ENCODE measurements at regions not wholly inside any gene's neighbourhood (a gene's known extent, or its start where the extent isn't known, plus 50 kb on each side); places are given as distances from the start of the nearest gene placed in this dataset.

GRCh38 chr5:93956006-93956405 is 214.6 kb upstream of the POU5F2 start:
- Histone ChIP-seq H3T11ph (ENCODE audit: low read length) (no peak overlapping the region), H3K4me1 (ENCODE audit: insufficient read depth, low read length) (no peaks in the 10 kb centered on the region), H3K14ac (ENCODE audit: insufficient read depth, low read length) (no peak overlapping the region), H3K9me3 (ENCODE audit: control insufficient read depth, low read depth, low read length) (no peaks in the 10 kb centered on the region), H2BK5ac (ENCODE audit: insufficient read length, low read length) (no peak overlapping the region), H4K91ac (ENCODE audit: insufficient read length, low read depth, low read length) (no peak overlapping the region), H3K4me2 (ENCODE audit: insufficient read depth, insufficient read length, low read length) (no peak overlapping the region), H3K9ac (ENCODE audit: extremely low read depth, insufficient read length, low read length) (no peak overlapping the region), H2AK5ac (ENCODE audit: insufficient read length, low read length) (no peak overlapping the region), H2BK12ac (ENCODE audit: insufficient read length, low read depth, low read length) (no peak overlapping the region), H3K79me2 (ENCODE audit: insufficient read depth, low read length) (no peaks in the 10 kb centered on the region), H3K18ac (ENCODE audit: insufficient read length, low read depth, low read length) (no peak overlapping the region), H2BK120ac (ENCODE audit: low read depth, low read length, poor library complexity, severe bottlenecking) (no peak overlapping the region), H2BK15ac (ENCODE audit: low read depth, low read length) (no peak overlapping the region), H3K27ac (ENCODE audit: insufficient read length, low read depth, low read length) (no peak overlapping the region), H3K4ac (ENCODE audit: low read depth, low read length) (no peak overlapping the region), H2AFZ (ENCODE audit: low read length) (no peak overlapping the region), H3K23ac (ENCODE audit: insufficient read length, low read depth, low read length) (no peak overlapping the region), H4K5ac (ENCODE audit: insufficient read length, low read depth, low read length) (no peak overlapping the region), H3K23me2 (ENCODE audit: insufficient read length, low read depth, low read length, poor library complexity, severe bottlenecking) (no peaks in the 10 kb centered on the region), H3K79me1 (ENCODE audit: insufficient read depth, low read depth, low read length, poor library complexity, severe bottlenecking) (no peaks in the 10 kb centered on the region), H2BK20ac (ENCODE audit: low read depth, low read length, poor library complexity, severe bottlenecking) (no peak overlapping the region), H4K20me1 (ENCODE audit: control insufficient read depth, insufficient read depth, insufficient read length) (no peaks in the 10 kb centered on the region), H4K8ac (replicated peaks; ENCODE audit: insufficient read length, low read depth, low read length) (no peak overlapping the region), H3K56ac (ENCODE audit: insufficient read length, low read depth, low read length) (no peak overlapping the region), H3K27me3 (ENCODE audit: insufficient read depth, low read length) (no peaks in the 10 kb centered on the region)
- Mint-ChIP-seq H3K4me3 (no peak overlapping the region), H3K27ac (no peak overlapping the region), H3K4me1 (peaks cover 10 to 11% of the 10 kb centered on the region in 2 experiments), H3K36me3 (ENCODE audit: insufficient read depth in 1 of 3, low read depth in 3 of 3) (no peaks in the 10 kb centered on the region), H3K9me3 (no peaks in the 10 kb centered on the region), H3K27me3 (ENCODE audit: low read depth) (no peaks in the 10 kb centered on the region)
- no CpG with 5 or more reads among the region's 2 CpGs for WGBS (ENCODE audit: extremely low coverage, insufficient read length, low lambda C conversion rate)
- no peak for DNase-seq
- TF ChIP-seq, protein P1, sequence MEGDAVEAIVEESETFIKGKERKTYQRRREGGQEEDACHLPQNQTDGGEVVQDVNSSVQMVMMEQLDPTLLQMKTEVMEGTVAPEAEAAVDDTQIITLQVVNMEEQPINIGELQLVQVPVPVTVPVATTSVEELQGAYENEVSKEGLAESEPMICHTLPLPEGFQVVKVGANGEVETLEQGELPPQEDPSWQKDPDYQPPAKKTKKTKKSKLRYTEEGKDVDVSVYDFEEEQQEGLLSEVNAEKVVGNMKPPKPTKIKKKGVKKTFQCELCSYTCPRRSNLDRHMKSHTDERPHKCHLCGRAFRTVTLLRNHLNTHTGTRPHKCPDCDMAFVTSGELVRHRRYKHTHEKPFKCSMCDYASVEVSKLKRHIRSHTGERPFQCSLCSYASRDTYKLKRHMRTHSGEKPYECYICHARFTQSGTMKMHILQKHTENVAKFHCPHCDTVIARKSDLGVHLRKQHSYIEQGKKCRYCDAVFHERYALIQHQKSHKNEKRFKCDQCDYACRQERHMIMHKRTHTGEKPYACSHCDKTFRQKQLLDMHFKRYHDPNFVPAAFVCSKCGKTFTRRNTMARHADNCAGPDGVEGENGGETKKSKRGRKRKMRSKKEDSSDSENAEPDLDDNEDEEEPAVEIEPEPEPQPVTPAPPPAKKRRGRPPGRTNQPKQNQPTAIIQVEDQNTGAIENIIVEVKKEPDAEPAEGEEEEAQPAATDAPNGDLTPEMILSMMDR (conservative IDR thresholded peaks at IDR 0.05), result no peak

Data from H9 (cell line).